K562 (cell line): ENCODE measurements at regions not wholly inside any gene's neighbourhood (a gene's known extent, or its start where the extent isn't known, plus 50 kb on each side); places are given as distances from the start of the nearest gene placed in this dataset.

ENCODE experiments used
- ATAC-seq: fragments of 200-7000 bp; cut with Tn5 transposase; 3 replicates; pipeline ENCODE4 v1.9.1; 2020; ENCODE audit warnings: moderate library complexity
- BruUV-seq: library from RNA; stranded (reverse); fragments of 400-500 nt; replicated peaks from 2 replicates; lab custom pipeline; 2021; lab: Mats Ljungman, UMichigan
- CTCF ChIA-PET: fragments of 300-600 bp; formaldehyde crosslinking; extraction: SDS; loops from one replicate; lab custom pipeline; 2021; ENCODE audit warnings: low intra/inter-chr PET ratio; lab: Yijun Ruan, JAX
- POLR2A ChIA-PET: fragments of 300-600, 350-650 bp; sonication (Branson Sonifier 250); formaldehyde crosslinking; extraction: SDS; loops from one replicate; lab custom pipeline; 2021; ENCODE audit warnings: antibody characterized with exemption, inconsistent platforms; lab: Yijun Ruan, JAX
- DNase-seq, 4 experiments: peaks; one replicate each; pipeline versions ENCODE4 v3.0.0 to v3.0.0-alpha.2; 2011 to 2018; ENCODE audit warnings: low spot score in 3 of 4, mixed read lengths in 3 of 4; ENCODE audit errors: extremely low read depth in 1 of 4
- FAIRE-seq: peaks from 2 replicates; lab custom pipeline; 2011; peaks lifted over from hg19 to GRCh38; lab: Jason Lieb, UNC
- H2AFZ ChIP-seq: 2 replicates; pipeline ENCODE4 v1.6.0; 2011; ENCODE audit warnings: low read depth, low read length, control low read depth, inconsistent platforms
- H3K27ac ChIP-seq: fragments of 200-600 bp; 3 replicates; pipeline ENCODE4 v1.8.0; 2011; ENCODE audit warnings: low read depth, mild to moderate bottlenecking, control low read depth, inconsistent platforms, low read length, moderate library complexity, mixed read lengths; ENCODE audit errors: extremely low read depth
- H3K27me3 ChIP-seq, 2 experiments: fragments of 300-600 bp in 1 of 2; 2 replicates in 1 of 2; 3 replicates in 1 of 2; pipeline versions ENCODE4 v1.6.0 to v1.8.0; 2011; ENCODE audit warnings: inconsistent platforms in 2 of 2, low read length in 2 of 2, mild to moderate bottlenecking in 1 of 2, mixed read lengths in 1 of 2, moderate library complexity in 1 of 2; ENCODE audit not compliant: control insufficient read depth in 2 of 2, insufficient read depth in 2 of 2
- H3K36me3 ChIP-seq: fragments of 300-600 bp; 3 replicates; pipeline ENCODE4 v1.8.0; 2011; ENCODE audit warnings: mild to moderate bottlenecking, low read length, inconsistent platforms; ENCODE audit not compliant: control insufficient read depth, insufficient read depth
- H3K4me1 ChIP-seq, 2 experiments: fragments of 200-600 bp in 1 of 2; replicated peaks in 1 of 2; 2 replicates in 1 of 2; 3 replicates in 1 of 2; pipeline versions ENCODE4 v1.5.1 to v1.8.0; 2011; ENCODE audit warnings: inconsistent platforms in 2 of 2, low read length in 2 of 2, mild to moderate bottlenecking in 1 of 2, mixed read lengths in 1 of 2, moderate library complexity in 1 of 2; ENCODE audit not compliant: control insufficient read depth in 2 of 2, insufficient read depth in 2 of 2
- H3K4me2 ChIP-seq: 2 replicates; pipeline ENCODE4 v1.6.1; 2011; ENCODE audit warnings: low read length, control low read depth, inconsistent platforms, mixed read lengths; ENCODE audit not compliant: insufficient read depth
- H3K4me3 ChIP-seq: fragments of 200-600 bp; sonication (generic), shearing (Covaris generic); 2 replicates; pipeline ENCODE4 v1.5.1; 2016; ENCODE audit warnings: control low read depth, inconsistent platforms
- H3K79me2 ChIP-seq: fragments of 200-600 bp; 3 replicates; pipeline ENCODE4 v1.8.0; 2011; ENCODE audit warnings: low read length, inconsistent platforms; ENCODE audit not compliant: control insufficient read depth, insufficient read depth
- H3K9ac ChIP-seq, 2 experiments: 2 replicates each; pipeline versions ENCODE4 v1.6.0 to v1.6.1; 2011; ENCODE audit warnings: low read depth in 2 of 2, low read length in 2 of 2, control low read depth in 1 of 2, inconsistent platforms in 1 of 2, mild to moderate bottlenecking in 1 of 2, mixed read lengths in 1 of 2; ENCODE audit not compliant: insufficient read depth in 1 of 2
- H3K9me1 ChIP-seq: one replicate; pipeline ENCODE4 v1.6.0; 2011; ENCODE audit warnings: inconsistent platforms, mild to moderate bottlenecking, low read length, moderate library complexity; ENCODE audit not compliant: control insufficient read depth, insufficient read depth
- H3K9me3 ChIP-seq: replicated peaks from 2 replicates; pipeline ENCODE4 v1.5.1; 2011; ENCODE audit warnings: low read depth, low read length, inconsistent platforms; ENCODE audit not compliant: control insufficient read depth, insufficient read depth
- H4K20me1 ChIP-seq: replicated peaks from 2 replicates; pipeline ENCODE4 v1.6.1; 2011; ENCODE audit warnings: low read length, inconsistent platforms, mixed read lengths; ENCODE audit not compliant: control insufficient read depth, insufficient read depth
- ARID2 ChIP-seq: fragments of 450-650 bp; IDR thresholded peaks from 2 replicates; pipeline ENCODE4 v1.6.1; 2017; ENCODE audit warnings: antibody characterized with exemption, mild to moderate bottlenecking
- EZH2 ChIP-seq: IDR thresholded peaks from 2 replicates; pipeline ENCODE4 v1.6.1; 2012; ENCODE audit warnings: low read depth, mild to moderate bottlenecking, inconsistent platforms, low read length, borderline replicate concordance
- JUN ChIP-seq, 2 experiments: sonication (generic) in 1 of 2; formaldehyde crosslinking in 1 of 2; IDR thresholded peaks; 2 replicates each; pipeline versions ENCODE4 v1.6.1 to v1.8.0; 2012 to 2022; ENCODE audit warnings: borderline replicate concordance in 2 of 2, mild to moderate bottlenecking in 2 of 2, improper control_type of control experiment in 1 of 2, low read depth in 1 of 2, low read length in 1 of 2, missing genetic modification reagents in 1 of 2
- NCOA1 ChIP-seq: fragments of 450-650 bp; IDR thresholded peaks from 2 replicates; pipeline ENCODE4 v1.6.1; 2016; ENCODE audit warnings: low read depth
- SAFB ChIP-seq: fragments of 200-400 bp; formaldehyde crosslinking; IDR thresholded peaks from 2 replicates; pipeline ENCODE4 v1.6.1; 2017; ENCODE audit warnings: low read depth, low read length, borderline replicate concordance
- SNRNP70 ChIP-seq: fragments of 200-400 bp; formaldehyde crosslinking; optimal IDR thresholded peaks from 2 replicates; pipeline ENCODE3; 2017; ENCODE audit warnings: low read depth, low read length
- YY1 ChIP-seq, 3 experiments: IDR thresholded peaks; 2 replicates each; pipeline ENCODE4 v1.6.1; 2011; ENCODE audit warnings: low read length in 2 of 3, mild to moderate bottlenecking in 2 of 3, moderate library complexity in 2 of 3, borderline replicate concordance in 1 of 3, control low read depth in 1 of 3, low read depth in 1 of 3; ENCODE audit not compliant: insufficient read depth in 3 of 3, insufficient replicate concordance in 2 of 3, control insufficient read depth in 1 of 3, insufficient read length in 1 of 3; ENCODE audit errors: extremely low read depth in 1 of 3
- ZNF232 ChIP-seq: sonication (generic); formaldehyde crosslinking; IDR thresholded peaks from 2 replicates; pipeline ENCODE4 v1.8.0; 2022; ENCODE audit warnings: mild to moderate bottlenecking, missing genetic modification reagents
- WGBS: fragments of 100-300 bp; shearing (Covaris generic); methylation state at CpG from one replicate; pipeline ENCODE4 v1.1.6; 2016; ENCODE audit warnings: low coverage, mixed read lengths; ENCODE audit not compliant: insufficient coverage; ENCODE audit errors: missing lambda C conversion rate; 5-methylcytosine and 5-hydroxymethylcytosine counted together
- in situ Hi-C: fragments of 300-500 bp; cut with MboI; formaldehyde crosslinking; loops from 4 replicates; pipeline ENCODE4 v1.15.0; 2018; ENCODE audit warnings: inconsistent platforms, mixed read lengths
- intact Hi-C: fragments of 100-400 bp; cut with micrococcal nuclease; formaldehyde crosslinking; loops from 2 replicates; pipeline ENCODE4 v1.14.2; 2022
- TF ChIP-seq, protein P1 (sequence below): sonication (generic); formaldehyde crosslinking; IDR thresholded peaks from 2 replicates; pipeline ENCODE4 v1.8.1; 2023; ENCODE audit warnings: mild to moderate bottlenecking, missing genetic modification reagents
- TF ChIP-seq, protein P2 (sequence below), 2 experiments: fragments of 450-650 bp; IDR thresholded peaks; 2 replicates each; pipeline ENCODE4 v1.6.1; 2016
- TF ChIP-seq, protein P3 (sequence below), 2 experiments: fragments of 150-350 bp in 1 of 2; IDR thresholded peaks; 2 replicates each; pipeline ENCODE4 v1.6.1; 2012 to 2016; ENCODE audit warnings: low read depth in 2 of 2, low read length in 2 of 2, mild to moderate bottlenecking in 1 of 2, moderate library complexity in 1 of 2
- TF ChIP-seq, protein P4 (sequence below): fragments of 450-650 bp; IDR thresholded peaks from 2 replicates; pipeline ENCODE4 v1.6.1; 2016; ENCODE audit warnings: missing biosample characterization, missing genetic modification characterization

DNA sequence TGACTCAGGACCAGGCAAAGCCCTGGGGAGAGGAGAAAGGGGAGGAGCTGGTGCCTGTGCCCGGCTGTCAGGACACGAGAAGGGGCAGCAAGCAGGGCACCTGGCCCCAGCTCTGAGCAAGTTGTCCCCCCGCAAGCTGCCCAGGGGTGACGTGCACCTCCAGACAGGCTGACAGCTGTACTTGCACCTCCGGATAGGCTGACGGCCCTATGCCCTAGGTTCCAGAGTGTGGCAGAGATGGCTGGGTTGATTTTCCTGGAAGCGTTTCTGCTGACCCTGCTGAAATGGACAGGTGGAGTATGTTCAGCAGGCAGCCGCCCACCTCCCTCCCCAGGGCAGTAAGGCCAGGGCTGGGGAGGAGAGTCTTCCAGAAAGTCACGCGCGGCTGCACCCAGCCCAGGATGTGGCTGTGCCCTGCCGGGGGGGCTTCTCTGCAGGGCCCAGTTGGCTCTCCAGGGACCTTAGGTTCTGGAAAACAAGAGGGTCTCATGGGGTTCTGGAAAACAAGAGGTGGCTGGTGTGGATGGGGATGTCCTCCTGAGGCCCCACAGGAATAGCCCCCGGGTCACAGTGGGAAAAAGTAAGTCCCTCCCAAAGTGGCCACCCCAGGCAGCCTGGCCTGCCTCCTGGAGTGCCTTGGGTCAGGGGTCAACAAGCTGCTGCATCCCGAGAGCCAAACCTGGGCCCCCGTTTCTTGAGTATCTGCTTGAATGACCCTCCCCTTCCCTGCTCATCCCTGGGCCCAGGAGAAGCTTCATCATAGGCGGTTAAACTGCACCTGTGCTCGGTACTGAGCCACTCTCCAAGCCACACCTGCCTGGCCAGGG, 71.4 kb upstream of the OTOS start:
- Histone ChIP-seq H3K9me3 (no peaks in the 10 kb centered on the region), H3K4me3 (no peak overlapping the region), H3K36me3 (no peaks in the 10 kb centered on the region), H3K4me1 (no peaks in the 10 kb centered on the region), H4K20me1 (no peaks in the 10 kb centered on the region), H3K27me3 (peaks cover 4 to 61% of the 10 kb centered on the region in 2 experiments; a peak in 4 of 5 replicates), H3K4me2 (no peak overlapping the region), H3K9ac (no peak overlapping the region), H3K9me1 (no peaks in the 10 kb centered on the region), H3K79me2 (no peaks in the 10 kb centered on the region), H2AFZ (no peak overlapping the region), H3K27ac (no peak overlapping the region)
- BruUV-seq = no TSS peak
- FAIRE-seq (no peak), DNase-seq (no peak), ATAC-seq (no peak)
- 2% methylated on average over 12 of the region's 17 CpGs for WGBS
- in situ Hi-C loops (no loop called here), intact Hi-C loops (no loop called here)
- POLR2A ChIA-PET = no interaction called here
- CTCF ChIA-PET = no interaction called here
- TF ChIP-seq SAFB (no peak), JUN (IDR thresholded peaks at IDR 0.05; ENCODE audit: borderline replicate concordance, low read depth, low read length) (no peak), JUN (CRISPR knock-in tag; IDR thresholded peaks at IDR 0.05; ENCODE audit: borderline replicate concordance) (no peak), ZNF232 (CRISPR knock-in tag) (no peak), SNRNP70 (no peak), ARID2 (no peak), NCOA1 (no peak), YY1 (IDR thresholded peaks at IDR 0.05; ENCODE audit: borderline replicate concordance in 1 of 3, control insufficient read depth in 1 of 3, extremely low read depth in 1 of 3, insufficient read depth in 3 of 3, insufficient read length in 1 of 3, insufficient replicate concordance in 2 of 3, low read depth in 1 of 3, low read length in 2 of 3) (no peak), EZH2 (no peak)
- TF ChIP-seq, protein P1, sequence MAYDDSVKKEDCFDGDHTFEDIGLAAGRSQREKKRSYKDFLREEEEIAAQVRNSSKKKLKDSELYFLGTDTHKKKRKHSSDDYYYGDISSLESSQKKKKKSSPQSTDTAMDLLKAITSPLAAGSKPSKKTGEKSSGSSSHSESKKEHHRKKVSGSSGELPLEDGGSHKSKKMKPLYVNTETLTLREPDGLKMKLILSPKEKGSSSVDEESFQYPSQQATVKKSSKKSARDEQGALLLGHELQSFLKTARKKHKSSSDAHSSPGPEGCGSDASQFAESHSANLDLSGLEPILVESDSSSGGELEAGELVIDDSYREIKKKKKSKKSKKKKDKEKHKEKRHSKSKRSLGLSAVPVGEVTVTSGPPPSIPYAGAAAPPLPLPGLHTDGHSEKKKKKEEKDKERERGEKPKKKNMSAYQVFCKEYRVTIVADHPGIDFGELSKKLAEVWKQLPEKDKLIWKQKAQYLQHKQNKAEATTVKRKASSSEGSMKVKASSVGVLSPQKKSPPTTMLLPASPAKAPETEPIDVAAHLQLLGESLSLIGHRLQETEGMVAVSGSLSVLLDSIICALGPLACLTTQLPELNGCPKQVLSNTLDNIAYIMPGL (CRISPR knock-in tag) = no peak
- TF ChIP-seq, protein P2, sequence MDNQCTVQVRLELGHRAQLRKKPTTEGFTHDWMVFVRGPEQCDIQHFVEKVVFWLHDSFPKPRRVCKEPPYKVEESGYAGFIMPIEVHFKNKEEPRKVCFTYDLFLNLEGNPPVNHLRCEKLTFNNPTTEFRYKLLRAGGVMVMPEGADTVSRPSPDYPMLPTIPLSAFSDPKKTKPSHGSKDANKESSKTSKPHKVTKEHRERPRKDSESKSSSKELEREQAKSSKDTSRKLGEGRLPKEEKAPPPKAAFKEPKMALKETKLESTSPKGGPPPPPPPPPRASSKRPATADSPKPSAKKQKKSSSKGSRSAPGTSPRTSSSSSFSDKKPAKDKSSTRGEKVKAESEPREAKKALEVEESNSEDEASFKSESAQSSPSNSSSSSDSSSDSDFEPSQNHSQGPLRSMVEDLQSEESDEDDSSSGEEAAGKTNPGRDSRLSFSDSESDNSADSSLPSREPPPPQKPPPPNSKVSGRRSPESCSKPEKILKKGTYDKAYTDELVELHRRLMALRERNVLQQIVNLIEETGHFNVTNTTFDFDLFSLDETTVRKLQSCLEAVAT (IDR thresholded peaks at IDR 0.05) = no peak
- TF ChIP-seq, protein P3, sequence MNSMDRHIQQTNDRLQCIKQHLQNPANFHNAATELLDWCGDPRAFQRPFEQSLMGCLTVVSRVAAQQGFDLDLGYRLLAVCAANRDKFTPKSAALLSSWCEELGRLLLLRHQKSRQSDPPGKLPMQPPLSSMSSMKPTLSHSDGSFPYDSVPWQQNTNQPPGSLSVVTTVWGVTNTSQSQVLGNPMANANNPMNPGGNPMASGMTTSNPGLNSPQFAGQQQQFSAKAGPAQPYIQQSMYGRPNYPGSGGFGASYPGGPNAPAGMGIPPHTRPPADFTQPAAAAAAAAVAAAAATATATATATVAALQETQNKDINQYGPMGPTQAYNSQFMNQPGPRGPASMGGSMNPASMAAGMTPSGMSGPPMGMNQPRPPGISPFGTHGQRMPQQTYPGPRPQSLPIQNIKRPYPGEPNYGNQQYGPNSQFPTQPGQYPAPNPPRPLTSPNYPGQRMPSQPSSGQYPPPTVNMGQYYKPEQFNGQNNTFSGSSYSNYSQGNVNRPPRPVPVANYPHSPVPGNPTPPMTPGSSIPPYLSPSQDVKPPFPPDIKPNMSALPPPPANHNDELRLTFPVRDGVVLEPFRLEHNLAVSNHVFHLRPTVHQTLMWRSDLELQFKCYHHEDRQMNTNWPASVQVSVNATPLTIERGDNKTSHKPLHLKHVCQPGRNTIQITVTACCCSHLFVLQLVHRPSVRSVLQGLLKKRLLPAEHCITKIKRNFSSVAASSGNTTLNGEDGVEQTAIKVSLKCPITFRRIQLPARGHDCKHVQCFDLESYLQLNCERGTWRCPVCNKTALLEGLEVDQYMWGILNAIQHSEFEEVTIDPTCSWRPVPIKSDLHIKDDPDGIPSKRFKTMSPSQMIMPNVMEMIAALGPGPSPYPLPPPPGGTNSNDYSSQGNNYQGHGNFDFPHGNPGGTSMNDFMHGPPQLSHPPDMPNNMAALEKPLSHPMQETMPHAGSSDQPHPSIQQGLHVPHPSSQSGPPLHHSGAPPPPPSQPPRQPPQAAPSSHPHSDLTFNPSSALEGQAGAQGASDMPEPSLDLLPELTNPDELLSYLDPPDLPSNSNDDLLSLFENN (IDR thresholded peaks at IDR 0.05; ENCODE audit: low read depth in 2 of 2, low read length in 2 of 2) = no peak
- TF ChIP-seq, protein P4, sequence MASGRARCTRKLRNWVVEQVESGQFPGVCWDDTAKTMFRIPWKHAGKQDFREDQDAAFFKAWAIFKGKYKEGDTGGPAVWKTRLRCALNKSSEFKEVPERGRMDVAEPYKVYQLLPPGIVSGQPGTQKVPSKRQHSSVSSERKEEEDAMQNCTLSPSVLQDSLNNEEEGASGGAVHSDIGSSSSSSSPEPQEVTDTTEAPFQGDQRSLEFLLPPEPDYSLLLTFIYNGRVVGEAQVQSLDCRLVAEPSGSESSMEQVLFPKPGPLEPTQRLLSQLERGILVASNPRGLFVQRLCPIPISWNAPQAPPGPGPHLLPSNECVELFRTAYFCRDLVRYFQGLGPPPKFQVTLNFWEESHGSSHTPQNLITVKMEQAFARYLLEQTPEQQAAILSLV = no peak
